ENCODE measurements at regions not wholly inside any gene's neighbourhood (a gene's known extent, or its start where the extent isn't known, plus 50 kb on each side); places are given as distances from the start of the nearest gene placed in this dataset.
"Not testable (repeated sequence)": the region's sequence is repeated elsewhere in the genome, so short reads cannot be mapped to it uniquely, and the experiment has no call there.

DNA sequence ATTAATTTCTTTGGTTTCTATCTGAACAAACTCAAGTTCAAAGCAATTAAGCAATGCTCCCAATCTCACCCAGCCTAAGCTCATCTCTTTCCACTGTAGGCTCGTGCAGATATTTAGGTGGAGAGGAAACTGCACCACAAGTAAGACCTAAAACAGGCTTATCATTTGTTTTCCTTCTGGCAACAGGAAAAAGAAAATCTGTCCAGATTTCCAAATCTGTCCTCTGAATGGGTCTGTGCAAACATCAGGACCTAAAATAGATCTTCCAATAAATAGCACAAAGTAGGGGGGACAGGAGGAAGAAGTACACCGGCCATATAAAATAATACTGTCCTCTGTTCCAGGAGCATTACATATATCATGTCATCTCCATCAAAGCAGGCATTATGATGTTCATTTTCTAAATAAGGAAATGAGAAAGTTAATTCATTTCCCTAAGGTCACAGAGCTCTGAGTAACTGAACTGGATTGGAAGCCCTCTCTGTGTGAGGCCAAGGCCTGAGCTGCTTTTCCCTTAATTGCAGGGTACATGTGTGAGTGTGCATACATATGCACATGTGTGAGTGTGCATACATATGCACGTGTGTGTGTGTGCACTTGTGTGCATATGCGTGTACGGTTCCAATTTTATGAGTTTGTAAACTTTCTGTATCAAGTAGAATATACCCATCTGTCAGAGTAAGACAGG is 92.8 kb upstream of the PARD3 start:
- DNase-seq, result no peak

DNA sequence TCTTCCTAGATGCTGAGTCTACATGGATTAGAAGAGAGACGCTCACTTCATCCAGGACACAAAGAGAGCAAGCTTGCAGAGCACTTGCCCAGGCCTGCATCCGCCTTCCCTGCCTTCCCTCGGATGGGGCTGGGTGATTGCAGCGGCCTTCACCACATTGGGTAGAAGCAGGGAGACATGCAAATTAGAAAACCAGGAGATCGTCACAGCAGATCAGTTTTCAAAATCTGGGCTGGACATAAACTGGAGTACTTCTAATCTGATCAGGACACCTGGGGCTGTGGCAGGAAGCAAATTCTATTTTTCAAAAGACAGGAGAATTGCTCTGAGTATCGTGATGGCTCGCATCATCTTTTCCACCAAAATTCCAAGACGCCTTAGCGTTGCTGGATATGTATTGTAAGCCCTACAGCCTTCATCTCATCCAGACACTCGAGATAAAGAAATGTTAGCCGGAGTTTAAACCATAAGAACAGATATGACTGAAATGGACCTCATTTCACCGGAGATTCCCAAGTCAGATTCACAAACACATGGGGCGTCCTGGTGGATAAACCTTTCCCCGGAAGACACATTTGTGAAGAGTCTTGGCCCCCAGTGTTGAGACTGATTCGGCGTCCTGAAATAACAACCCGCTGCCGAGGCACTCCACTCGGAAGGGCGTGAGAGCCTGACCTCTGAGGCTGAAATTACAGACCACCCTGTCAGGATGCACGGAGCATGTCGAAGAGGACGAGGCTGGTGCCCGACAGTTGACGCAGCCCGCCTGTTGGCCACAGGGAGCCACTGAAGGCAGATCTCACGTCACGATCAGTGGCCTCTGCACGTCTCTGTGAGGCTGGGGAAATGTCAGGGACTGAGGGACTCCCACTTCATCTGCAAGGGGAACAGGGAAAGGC is 91.2 kb upstream of the PARD3 start:
- DNase-seq, result no peak

DNA sequence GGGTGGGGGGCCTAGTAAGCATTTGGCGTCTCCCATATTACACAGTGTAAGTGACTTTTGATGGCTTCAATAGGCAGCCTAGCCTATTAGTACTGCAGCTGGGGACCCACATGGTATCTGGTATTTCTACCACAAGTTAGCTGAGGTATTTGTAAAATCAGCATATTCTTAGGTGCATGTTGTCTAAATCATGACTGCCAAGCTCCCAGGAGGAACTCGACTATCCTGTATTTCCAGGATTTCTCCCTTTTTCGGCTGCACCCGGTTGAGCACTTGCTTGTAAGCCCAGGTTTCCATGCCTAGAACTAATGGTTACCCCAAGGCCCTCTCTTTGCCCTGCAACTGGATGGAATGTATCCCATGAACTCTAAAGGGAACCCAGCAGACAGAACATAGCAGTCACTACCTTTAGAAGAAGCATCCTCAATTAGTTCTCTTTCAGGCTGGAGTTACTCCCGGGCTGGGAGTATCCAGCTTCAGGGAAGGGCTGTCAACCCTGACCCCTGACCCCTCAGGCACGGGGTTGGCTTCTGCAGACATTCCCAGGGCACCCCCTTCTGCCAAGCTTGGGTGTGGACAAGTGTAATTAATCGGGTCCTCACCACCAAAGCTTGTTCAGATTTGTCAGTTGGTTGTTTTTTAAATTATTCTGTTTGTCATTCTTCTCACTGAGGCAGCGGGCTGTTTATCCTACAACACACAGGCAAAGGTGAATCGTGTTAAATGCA is 90.3 kb upstream of the PARD3 start:
- no peak for DNase-seq

GRCh38 chr10:34904191-34904590 is 89.1 kb upstream of the PARD3 start:
- no peak for DNase-seq

DNA sequence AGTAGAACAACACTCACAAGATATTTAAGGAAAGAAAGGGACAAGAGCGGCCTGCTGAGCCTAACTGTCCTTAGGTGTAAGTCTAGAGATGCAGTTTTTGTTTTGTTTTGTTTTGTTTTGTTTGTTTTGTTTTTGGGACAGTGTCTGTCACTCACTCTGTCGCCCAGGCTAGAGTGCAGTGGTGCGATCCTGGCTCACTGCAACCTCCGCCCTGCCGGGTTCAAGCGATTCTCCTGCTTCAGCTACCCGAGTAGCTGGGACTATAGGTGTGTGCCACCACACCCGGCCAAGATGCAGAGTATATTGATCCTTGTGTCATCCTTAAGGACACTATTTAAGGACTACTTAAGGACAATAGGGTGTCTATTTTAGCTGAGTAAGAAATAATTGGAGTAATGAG is 84.1 kb upstream of the PARD3 start:
- no peak for DNase-seq

GRCh38 chr10:34895977-34896376 is 80.9 kb upstream of the PARD3 start:
- DNase-seq, result no peak

- DNase-seq, result not testable (repeated sequence)
Measured at GRCh38 chr10:34895046-34895445, 80.0 kb upstream of the PARD3 start.

DNA sequence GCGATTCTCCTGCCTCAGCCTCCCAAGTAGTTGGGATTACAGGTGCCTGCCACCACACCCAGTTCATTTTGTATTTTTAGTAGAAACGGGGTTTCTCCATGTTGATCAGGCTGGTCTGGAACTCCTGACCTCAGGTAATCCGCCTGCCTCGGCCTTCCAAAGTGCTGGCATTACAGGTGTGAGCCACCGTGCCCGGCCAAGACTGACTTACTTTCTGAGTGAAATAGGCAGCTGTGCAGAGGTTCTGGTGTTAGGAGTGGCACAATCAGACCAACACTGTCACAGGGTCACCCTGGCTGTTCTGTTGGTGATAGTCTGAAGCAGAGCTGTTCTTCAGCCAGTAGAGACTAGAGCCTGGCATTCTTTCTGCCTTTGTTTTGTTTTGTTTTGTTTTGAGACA is 77.4 kb upstream of the PARD3 start:
- not testable (repeated sequence) for DNase-seq

GRCh38 chr10:34890939-34891338 is 75.8 kb upstream of the PARD3 start:
- DNase-seq, result no peak

DNA sequence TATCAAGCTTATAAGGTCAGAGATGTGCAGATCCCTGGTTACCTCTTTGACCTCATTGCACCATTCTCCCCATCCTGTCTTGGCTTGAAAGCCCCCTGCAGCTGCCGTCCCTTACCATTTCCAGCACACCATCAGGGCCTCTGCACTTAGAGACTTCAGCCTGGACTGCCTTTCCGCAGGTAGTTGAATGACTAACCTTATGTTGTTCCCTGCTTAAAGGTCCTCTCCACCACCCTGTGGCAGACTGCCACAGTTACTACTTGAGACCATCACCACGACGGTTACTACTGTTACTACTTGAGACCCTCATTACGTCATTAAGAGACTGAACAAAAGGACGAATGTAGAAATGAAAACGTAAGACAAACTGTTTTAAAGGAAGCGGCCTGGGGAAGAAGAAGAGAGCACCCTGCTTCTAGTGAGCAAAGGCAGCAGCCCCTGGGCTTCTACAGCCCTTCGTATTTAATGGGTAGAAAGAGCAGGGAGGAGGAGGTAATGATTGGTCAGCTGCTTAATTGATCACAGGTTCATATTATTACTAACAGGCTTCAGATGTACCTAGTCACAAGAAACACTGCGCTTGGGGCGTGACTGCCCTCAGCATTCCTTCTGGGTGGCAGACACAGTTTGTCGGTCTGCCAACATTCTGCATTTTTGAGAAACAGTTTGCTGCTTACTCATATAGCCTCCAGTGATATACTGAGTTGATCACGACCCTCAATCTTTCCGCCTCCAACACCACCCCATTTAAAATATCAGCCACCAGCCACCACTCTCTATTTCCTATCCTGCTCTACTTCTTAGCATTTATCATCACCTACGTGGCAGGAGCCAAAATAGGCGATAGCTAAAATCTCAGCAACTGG is 74.1 kb upstream of the PARD3 start:
- DNase-seq, result no peak

GRCh38 chr10:34886906-34887642 is 72.0 kb upstream of the PARD3 start:
- no peak for DNase-seq

GRCh38 chr10:34885898-34886297 is 70.8 kb upstream of the PARD3 start:
- DNase-seq, result no peak

DNA sequence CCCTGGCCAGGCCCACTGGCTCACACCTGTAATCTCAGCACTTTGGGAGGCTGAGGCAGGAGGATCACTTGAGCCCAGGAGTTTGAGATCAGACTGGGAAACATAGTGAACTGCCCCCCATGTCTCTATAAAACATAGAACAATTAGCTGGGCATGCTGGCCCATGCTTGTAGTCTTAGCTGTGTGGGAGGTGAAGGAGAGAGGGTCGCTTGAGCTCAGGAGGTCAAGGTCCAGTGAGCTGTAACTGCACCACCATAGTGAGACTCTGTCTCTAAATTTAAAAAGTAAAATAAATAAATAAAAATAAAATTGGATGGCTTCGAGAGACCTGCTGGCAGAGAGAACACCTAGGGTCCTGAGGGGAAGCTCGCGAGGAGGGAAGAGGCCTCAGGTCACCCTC is 69.9 kb upstream of the PARD3 start:
- no peak for DNase-seq

GRCh38 chr10:34884272-34884952 is 69.3 kb upstream of the PARD3 start:
- no peak for DNase-seq

- no peak for DNase-seq
Measured at GRCh38 chr10:34880817-34881216, 65.7 kb upstream of the PARD3 start.

DNA sequence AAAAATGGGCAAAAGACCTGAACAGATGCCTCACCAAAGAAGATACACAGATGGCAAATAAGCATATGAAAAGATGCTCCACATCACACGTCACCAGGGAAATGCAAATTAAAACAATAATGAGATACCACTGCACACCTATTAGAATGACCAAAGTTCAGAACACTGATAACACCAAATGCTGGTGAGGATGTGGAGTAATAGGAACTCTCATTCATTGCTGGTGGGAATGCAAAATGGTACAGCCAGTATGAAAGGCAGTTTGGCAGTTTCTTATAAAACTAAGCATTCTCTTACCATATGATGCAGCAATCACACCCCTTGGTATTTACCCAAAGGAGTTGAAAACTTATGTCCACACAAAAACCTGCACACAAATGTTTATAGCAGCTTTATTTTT is 63.6 kb upstream of the PARD3 start:
- not testable (repeated sequence) for DNase-seq

- no peak for DNase-seq
Measured at GRCh38 chr10:34875061-34875460, 60.0 kb upstream of the PARD3 start.

GRCh38 chr10:34872820-34873219 is 57.7 kb upstream of the PARD3 start:
- DNase-seq, result no peak

GRCh38 chr10:34869135-34869836 is 54.2 kb upstream of the PARD3 start:
- no peak for DNase-seq

DNA sequence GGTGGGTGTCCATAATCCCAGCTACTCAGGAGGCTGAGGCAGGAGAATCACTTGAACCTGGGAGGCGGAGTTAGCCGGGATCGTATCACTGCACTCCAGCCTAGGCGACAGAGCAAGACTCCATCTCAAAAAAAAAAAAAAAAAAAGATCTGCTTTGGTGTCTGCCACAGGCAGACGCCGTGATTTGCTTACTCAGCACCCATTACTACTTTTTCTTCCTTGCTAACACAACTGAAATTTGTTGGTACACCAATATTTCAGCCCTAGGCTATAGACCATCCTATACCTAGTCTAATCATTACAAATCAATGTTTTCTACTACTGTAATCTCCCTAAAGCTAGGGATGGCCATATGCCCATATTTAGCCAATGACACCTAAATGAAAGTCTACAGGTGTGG is 53.5 kb upstream of the PARD3 start:
- DNase-seq, result no peak

DNA sequence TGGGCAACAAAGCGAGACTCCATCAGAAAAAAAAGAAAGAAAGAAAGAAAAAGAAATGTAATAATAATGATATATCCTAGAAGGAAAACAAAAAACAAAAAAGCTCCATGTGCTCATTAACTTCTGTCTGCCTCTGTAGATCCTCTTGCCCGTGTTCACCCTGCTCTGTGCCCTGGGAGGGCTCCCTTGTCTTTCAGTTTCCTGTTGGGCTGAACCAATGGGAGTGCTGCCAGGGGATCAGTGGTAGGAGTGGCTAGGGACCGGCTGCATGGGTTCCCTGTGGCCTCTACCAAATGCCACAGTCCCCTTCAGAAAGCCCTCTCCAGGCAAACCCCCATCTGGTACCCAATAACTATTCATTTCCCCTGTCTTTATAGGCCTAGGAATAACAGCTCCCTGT is 51.8 kb upstream of the PARD3 start:
- DNase-seq, result peak; percentile 6

Measured in OCI-M1 (cell line).